Common myeloid progenitor, CD34-positive (primary cell): ENCODE measurements at regions not wholly inside any gene's neighbourhood (a gene's known extent, or its start where the extent isn't known, plus 50 kb on each side); places are given as distances from the start of the nearest gene placed in this dataset.

ENCODE experiments used
- CTCF ChIA-PET: fragments of 350-600 bp; sonication (Branson Sonifier 250); formaldehyde crosslinking; loops from one replicate; lab custom pipeline; 2021; ENCODE audit warnings: antibody characterized with exemption; lab: Charles Lee
- POLR2A ChIA-PET: fragments of 350-600 bp; sonication (Branson Sonifier 250); formaldehyde crosslinking; loops from one replicate; lab custom pipeline; 2021; ENCODE audit warnings: antibody characterized with exemption; lab: Charles Lee
- DNase-seq, 3 donors: peaks; one replicate each; pipeline versions ENCODE4 v3.0.0 to v3.0.0-alpha.2; 2013
- H3K27ac ChIP-seq, 2 experiments: 1 replicate in 1 of 2; 2 replicates in 1 of 2; pipeline ENCODE4 v1.7.0; 2013; ENCODE audit warnings: inconsistent platforms in 2 of 2, low read length in 2 of 2, mild to moderate bottlenecking in 2 of 2, low read depth in 1 of 2, moderate library complexity in 1 of 2; ENCODE audit not compliant: severe bottlenecking in 2 of 2, insufficient read depth in 1 of 2, poor library complexity in 1 of 2
- H3K27me3 ChIP-seq, 5 experiments: replicated peaks in 2 of 5; 1 replicate in 3 of 5; 2 replicates in 2 of 5; pipeline versions ENCODE4 v1.6.1 to v1.7.0; 2013; ENCODE audit warnings: low read length in 4 of 5, mild to moderate bottlenecking in 2 of 5, moderate library complexity in 2 of 5, inconsistent platforms in 1 of 5; ENCODE audit not compliant: insufficient read depth in 5 of 5, control insufficient read depth in 4 of 5
- H3K36me3 ChIP-seq, 4 experiments: 1 replicate in 2 of 4; 2 replicates in 2 of 4; pipeline versions ENCODE4 v1.6.1 to v1.7.0; 2013; ENCODE audit warnings: low read length in 3 of 4, control low read depth in 1 of 4, mild to moderate bottlenecking in 1 of 4; ENCODE audit not compliant: control insufficient read depth in 4 of 4, insufficient read depth in 4 of 4
- H3K4me1 ChIP-seq, 4 experiments: 1 replicate in 3 of 4; 2 replicates in 1 of 4; pipeline versions ENCODE4 v1.6.1 to v1.7.1; 2013; ENCODE audit warnings: low read length in 3 of 4, mild to moderate bottlenecking in 3 of 4, control low read depth in 1 of 4, inconsistent platforms in 1 of 4, moderate library complexity in 1 of 4; ENCODE audit not compliant: control insufficient read depth in 4 of 4, insufficient read depth in 4 of 4; ENCODE audit errors: control extremely low read depth in 1 of 4
- H3K4me3 ChIP-seq, 7 experiments: 1 replicate in 4 of 7; 2 replicates in 3 of 7; pipeline versions ENCODE4 v1.5.1 to v1.7.0; 2013; ENCODE audit warnings: mild to moderate bottlenecking in 7 of 7, low read length in 6 of 7, moderate library complexity in 6 of 7, inconsistent platforms in 2 of 7, low read depth in 2 of 7, control low read depth in 1 of 7; ENCODE audit not compliant: insufficient read depth in 4 of 7, control insufficient read depth in 1 of 7; ENCODE audit errors: extremely low read depth in 1 of 7
- H3K9me3 ChIP-seq, 5 experiments: 1 replicate in 4 of 5; 2 replicates in 1 of 5; pipeline versions ENCODE4 v1.6.1 to v1.7.1; 2013; ENCODE audit warnings: low read length in 4 of 5, mild to moderate bottlenecking in 2 of 5, inconsistent platforms in 1 of 5, low read depth in 1 of 5, moderate library complexity in 1 of 5; ENCODE audit not compliant: control insufficient read depth in 4 of 5, insufficient read depth in 2 of 5; ENCODE audit errors: control extremely low read depth in 1 of 5
- WGBS: methylation state at CpG from one replicate; pipeline ENCODE4 v1.1.5; 2013; ENCODE audit not compliant: insufficient coverage; 5-methylcytosine and 5-hydroxymethylcytosine counted together

DNA sequence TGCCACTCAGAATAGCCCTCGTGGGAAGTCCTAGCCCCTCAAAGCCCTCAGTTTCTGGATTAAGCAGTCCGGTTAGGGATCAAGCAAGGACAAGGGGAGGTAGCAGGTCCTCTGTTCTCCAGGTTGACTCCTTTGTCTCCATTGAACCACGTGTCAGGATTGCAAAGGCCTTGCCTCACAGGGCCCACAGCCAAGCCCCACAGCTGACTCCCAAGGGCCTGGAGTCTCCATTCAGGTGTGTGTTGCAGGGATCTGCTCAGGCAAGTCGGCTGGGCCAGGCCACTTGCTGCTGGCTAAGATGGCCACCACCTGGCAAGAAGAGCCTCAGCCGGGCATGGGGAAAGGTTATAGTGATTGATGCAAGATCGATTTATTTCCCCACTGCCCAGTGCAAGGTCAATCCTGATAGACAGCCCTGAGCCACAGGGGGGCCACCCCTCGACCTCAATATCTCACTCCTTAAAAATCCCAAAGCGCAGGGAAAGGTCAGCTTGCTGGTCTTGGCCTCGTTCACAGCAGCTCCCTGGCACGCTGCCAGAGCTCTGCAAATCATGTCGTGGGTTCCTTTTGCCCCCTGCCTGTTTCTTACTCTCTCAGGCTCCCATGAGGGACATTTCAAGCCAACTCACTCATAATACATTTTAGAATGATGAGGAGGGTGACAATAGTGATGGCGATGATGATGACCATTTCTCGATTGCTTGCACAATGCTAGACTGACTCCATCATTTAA is 75.9 kb downstream of the EDN3 start:
- no peak for DNase-seq
- H3K4me3 ChIP-seq = no peak overlapping the region
- ChIA-PET CTCF (interaction anchor here (1.4 to 1.5 kb wide), 2 partner anchors 11 to 12 kb away, joined by 3 read pairs; no protein-coding TSS in a partner anchor), POLR2A (no interaction called here)
- no peaks in the 10 kb centered on the region for H3K36me3 ChIP-seq
- H3K27me3 ChIP-seq = no peaks in the 10 kb centered on the region
- no peak overlapping the region for H3K27ac ChIP-seq
- peaks cover 0 to 8% (median 3%) of the 10 kb centered on the region in 4 experiments for H3K4me1 ChIP-seq
- H3K9me3 ChIP-seq = no peaks in the 10 kb centered on the region
- 100% methylated on average over 5 of the region's 13 CpGs for WGBS

DNA sequence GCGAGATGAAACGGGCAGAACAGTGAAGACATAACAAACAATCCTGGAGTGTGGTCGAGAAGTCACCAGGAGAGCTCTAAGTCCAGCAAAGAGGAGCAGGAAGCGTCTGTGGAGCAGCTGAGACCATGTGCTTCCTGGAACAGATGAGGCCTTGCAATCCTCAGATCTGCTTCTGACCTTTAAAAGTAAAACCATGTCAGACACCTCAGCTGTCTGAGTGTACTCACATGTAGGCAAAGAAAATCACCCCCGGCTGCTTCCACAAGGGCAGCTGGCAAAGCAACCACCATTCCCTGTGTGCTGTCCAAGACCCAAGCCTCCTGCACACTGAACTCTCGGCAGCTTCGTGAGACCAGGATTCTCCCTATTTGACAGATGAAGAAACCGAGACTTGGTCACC is 76.6 kb downstream of the EDN3 start:
- POLR2A ChIA-PET = no interaction called here
- no peak overlapping the region for H3K4me3 ChIP-seq
- H3K9me3 ChIP-seq = no peaks in the 10 kb centered on the region
- H3K27me3 ChIP-seq = peaks cover 0 to 3% (median 0%) of the 10 kb centered on the region in 5 experiments
- CTCF ChIA-PET = interaction anchor here (1.4 to 1.5 kb wide), 2 partner anchors 11 to 13 kb away, joined by 3 read pairs; no protein-coding TSS in a partner anchor
- 39% methylated on average over 8 of the region's 8 CpGs for WGBS
- peaks cover 0 to 8% (median 3%) of the 10 kb centered on the region in 4 experiments for H3K4me1 ChIP-seq
- H3K27ac ChIP-seq = no peak overlapping the region
- no peaks in the 10 kb centered on the region for H3K36me3 ChIP-seq
- DNase-seq = no peak

- DNase-seq = no peak
- POLR2A ChIA-PET = no interaction called here
- 100% methylated on average over 2 of the region's 3 CpGs for WGBS
- Histone ChIP-seq H3K36me3 (no peaks in the 10 kb centered on the region), H3K9me3 (no peaks in the 10 kb centered on the region), H3K4me1 (peaks cover 0 to 8% (median 3%) of the 10 kb centered on the region in 4 experiments), H3K27me3 (peaks cover 0 to 3% (median 0%) of the 10 kb centered on the region in 5 experiments), H3K27ac (no peak overlapping the region), H3K4me3 (no peak overlapping the region)
- CTCF ChIA-PET = interaction anchor here (1.5 kb wide), 1 partner anchor 10 kb away, joined by 3 read pairs; no protein-coding TSS in a partner anchor
Measured at GRCh38 chr20:59377842-59378241, 77.4 kb downstream of the EDN3 start.

- H3K4me3 ChIP-seq = no peak overlapping the region
- CTCF ChIA-PET = no interaction called here
- WGBS = no CpG with 5 or more reads among the region's 1 CpG
- POLR2A ChIA-PET = no interaction called here
- DNase-seq = no peak
- H3K36me3 ChIP-seq = no peaks in the 10 kb centered on the region
- H3K9me3 ChIP-seq = no peaks in the 10 kb centered on the region
- H3K4me1 ChIP-seq = peaks cover 0 to 8% (median 3%) of the 10 kb centered on the region in 4 experiments
- no peak overlapping the region for H3K27ac ChIP-seq
- H3K27me3 ChIP-seq = peaks cover 0 to 3% (median 0%) of the 10 kb centered on the region in 5 experiments
Measured at GRCh38 chr20:59378396-59378795, 78.0 kb downstream of the EDN3 start.

DNA sequence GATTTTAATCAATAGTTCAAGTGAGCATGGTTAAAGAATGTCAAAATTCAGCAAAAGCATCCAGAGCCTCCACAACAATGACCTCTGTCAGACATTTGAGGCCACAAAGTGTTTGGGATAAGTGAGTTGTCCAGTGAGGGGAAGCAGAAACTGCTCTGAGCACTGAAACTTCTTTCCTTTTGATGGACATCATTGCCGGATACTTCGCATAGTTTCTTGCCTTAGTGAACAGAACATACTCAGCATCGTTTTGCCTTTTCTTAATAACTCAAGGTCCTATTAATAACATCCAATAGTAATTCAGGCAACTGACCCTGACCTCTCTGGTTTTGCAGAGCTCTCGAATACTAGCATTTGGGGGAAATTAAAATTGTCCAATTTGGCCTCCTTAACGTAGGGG is 78.6 kb downstream of the EDN3 start:
- H3K4me1 ChIP-seq = peaks cover 0 to 8% (median 3%) of the 10 kb centered on the region in 4 experiments
- ChIA-PET POLR2A (no interaction called here), CTCF (no interaction called here)
- peaks cover 0 to 3% (median 0%) of the 10 kb centered on the region in 5 experiments for H3K27me3 ChIP-seq
- H3K4me3 ChIP-seq = no peak overlapping the region
- WGBS = 90% methylated on average over 5 of the region's 5 CpGs
- H3K9me3 ChIP-seq = no peaks in the 10 kb centered on the region
- no peak for DNase-seq
- H3K36me3 ChIP-seq = no peaks in the 10 kb centered on the region
- H3K27ac ChIP-seq = no peak overlapping the region

DNA sequence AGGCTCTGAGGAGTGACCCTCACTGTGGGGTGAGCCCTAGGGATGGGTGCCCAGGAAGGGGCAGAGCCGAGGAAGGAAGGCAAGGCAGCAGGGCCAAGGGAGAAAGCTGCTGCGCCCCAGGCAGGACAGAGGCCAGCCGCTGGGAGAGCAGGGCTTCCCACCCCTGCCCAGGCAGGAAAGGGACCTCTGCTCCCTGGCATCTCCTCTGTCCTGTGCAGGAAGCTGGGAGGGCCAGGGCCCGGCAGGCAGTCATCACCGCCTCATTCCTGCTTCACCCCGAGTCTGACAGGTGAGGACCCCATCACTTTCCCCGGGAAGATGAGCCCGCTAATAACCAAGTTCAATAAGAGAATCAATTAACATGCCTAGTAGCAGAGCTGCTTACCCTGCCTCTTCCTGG is 81.3 kb downstream of the EDN3 start:
- peaks cover 0 to 21% (median 15%) of the 10 kb centered on the region in 4 experiments for H3K4me1 ChIP-seq
- no peak for DNase-seq
- peaks cover 0 to 3% (median 0%) of the 10 kb centered on the region in 5 experiments for H3K27me3 ChIP-seq
- no peak overlapping the region for H3K27ac ChIP-seq
- POLR2A ChIA-PET = no interaction called here
- WGBS = 87% methylated on average over 6 of the region's 8 CpGs
- CTCF ChIA-PET = no interaction called here
- H3K36me3 ChIP-seq = no peaks in the 10 kb centered on the region
- no peaks in the 10 kb centered on the region for H3K9me3 ChIP-seq
- H3K4me3 ChIP-seq = no peak overlapping the region

- no peak overlapping the region for H3K4me3 ChIP-seq
Measured at GRCh38 chr20:59382157-59382725, 81.8 kb downstream of the EDN3 start.

More at GRCh38 chr20:59382157-59382725, 81.8 kb downstream of the EDN3 start:
- Histone ChIP-seq H3K27ac (no peak overlapping the region), H3K27me3 (peaks cover 0 to 3% (median 0%) of the 10 kb centered on the region in 5 experiments), H3K4me1 (peaks cover 0 to 18% (median 13%) of the 10 kb centered on the region in 4 experiments), H3K36me3 (no peaks in the 10 kb centered on the region), H3K9me3 (no peaks in the 10 kb centered on the region)
- ChIA-PET CTCF (no interaction called here), POLR2A (no interaction called here)
- 97% methylated on average over 19 of the region's 19 CpGs for WGBS
- DNase-seq = no peak
